ENCODE measurements at regions not wholly inside any gene's neighbourhood (a gene's known extent, or its start where the extent isn't known, plus 50 kb on each side); places are given as distances from the start of the nearest gene placed in this dataset.

- H3K4me3 ChIP-seq (ENCODE audit: insufficient read depth, low read depth, low read length) = no peak overlapping the region
- H3K27me3 ChIP-seq (ENCODE audit: control insufficient read depth, insufficient read depth, low read length) = no peaks in the 10 kb centered on the region
- no peak for DNase-seq
- no peaks in the 10 kb centered on the region for H3K36me3 ChIP-seq (replicated peaks; ENCODE audit: control insufficient read depth, insufficient read depth, low read length)
These were observed 566.2 kb upstream of the RGS18 start for GRCh38 chr1:191592039-191592438.

GRCh38 chr1:191592907-191593306 lies 565.4 kb upstream of the RGS18 start:
- H3K4me3 ChIP-seq (ENCODE audit: insufficient read depth, low read depth, low read length) = no peak overlapping the region
- DNase-seq = no peak
- no peaks in the 10 kb centered on the region for H3K27me3 ChIP-seq (ENCODE audit: control insufficient read depth, insufficient read depth, low read length)
- H3K36me3 ChIP-seq (replicated peaks; ENCODE audit: control insufficient read depth, insufficient read depth, low read length) = no peaks in the 10 kb centered on the region

- Histone ChIP-seq H3K27me3 (ENCODE audit: control insufficient read depth, insufficient read depth, low read length) (no peaks in the 10 kb centered on the region), H3K4me3 (ENCODE audit: insufficient read depth, low read depth, low read length) (no peak overlapping the region), H3K36me3 (replicated peaks; ENCODE audit: control insufficient read depth, insufficient read depth, low read length) (no peaks in the 10 kb centered on the region)
- no peak for DNase-seq
These were observed 563.1 kb upstream of the RGS18 start for GRCh38 chr1:191595170-191595569.

GRCh38 chr1:191608367-191608766 lies 549.9 kb upstream of the RGS18 start:
- H3K4me3 ChIP-seq (ENCODE audit: insufficient read depth, low read depth, low read length) = no peak overlapping the region
- H3K27me3 ChIP-seq (ENCODE audit: control insufficient read depth, insufficient read depth, low read length) = no peaks in the 10 kb centered on the region
- no peak for DNase-seq
- no peaks in the 10 kb centered on the region for H3K36me3 ChIP-seq (replicated peaks; ENCODE audit: control insufficient read depth, insufficient read depth, low read length)

GRCh38 chr1:191609305-191609704 lies 549.0 kb upstream of the RGS18 start:
- no peak overlapping the region for H3K4me3 ChIP-seq (ENCODE audit: insufficient read depth, low read depth, low read length)
- no peak for DNase-seq
- H3K27me3 ChIP-seq (ENCODE audit: control insufficient read depth, insufficient read depth, low read length) = no peaks in the 10 kb centered on the region
- H3K36me3 ChIP-seq (replicated peaks; ENCODE audit: control insufficient read depth, insufficient read depth, low read length) = no peaks in the 10 kb centered on the region

GRCh38 chr1:191615101-191615821 lies 543.0 kb upstream of the RGS18 start:
- H3K4me3 ChIP-seq (ENCODE audit: insufficient read depth, low read depth, low read length) = no peak overlapping the region
- DNase-seq = no peak

GRCh38 chr1:191618181-191618580 lies 540.1 kb upstream of the RGS18 start:
- no peak for DNase-seq
- Histone ChIP-seq H3K4me3 (ENCODE audit: insufficient read depth, low read depth, low read length) (no peak overlapping the region), H3K27me3 (ENCODE audit: control insufficient read depth, insufficient read depth, low read length) (no peaks in the 10 kb centered on the region), H3K36me3 (replicated peaks; ENCODE audit: control insufficient read depth, insufficient read depth, low read length) (no peaks in the 10 kb centered on the region)

More at GRCh38 chr1:191615101-191615821, 543.0 kb upstream of the RGS18 start:
- H3K36me3 ChIP-seq (replicated peaks; ENCODE audit: control insufficient read depth, insufficient read depth, low read length) = no peaks in the 10 kb centered on the region
- no peaks in the 10 kb centered on the region for H3K27me3 ChIP-seq (ENCODE audit: control insufficient read depth, insufficient read depth, low read length)

- no peaks in the 10 kb centered on the region for H3K36me3 ChIP-seq (replicated peaks; ENCODE audit: control insufficient read depth, insufficient read depth, low read length)
- no peaks in the 10 kb centered on the region for H3K27me3 ChIP-seq (ENCODE audit: control insufficient read depth, insufficient read depth, low read length)
- H3K4me3 ChIP-seq (ENCODE audit: insufficient read depth, low read depth, low read length) = no peak overlapping the region
- no peak for DNase-seq
These were observed 537.4 kb upstream of the RGS18 start for GRCh38 chr1:191620883-191621282.

- H3K36me3 ChIP-seq (replicated peaks; ENCODE audit: control insufficient read depth, insufficient read depth, low read length) = no peaks in the 10 kb centered on the region
- DNase-seq = no peak
These were observed 534.2 kb upstream of the RGS18 start for GRCh38 chr1:191624044-191624443.

GRCh38 chr1:191629836-191630235 lies 528.4 kb upstream of the RGS18 start:
- no peaks in the 10 kb centered on the region for H3K36me3 ChIP-seq (replicated peaks; ENCODE audit: control insufficient read depth, insufficient read depth, low read length)
- no peak for DNase-seq
- no peaks in the 10 kb centered on the region for H3K27me3 ChIP-seq (ENCODE audit: control insufficient read depth, insufficient read depth, low read length)
- no peak overlapping the region for H3K4me3 ChIP-seq (ENCODE audit: insufficient read depth, low read depth, low read length)

More at GRCh38 chr1:191624044-191624443, 534.2 kb upstream of the RGS18 start:
- Histone ChIP-seq H3K27me3 (ENCODE audit: control insufficient read depth, insufficient read depth, low read length) (no peaks in the 10 kb centered on the region), H3K4me3 (ENCODE audit: insufficient read depth, low read depth, low read length) (no peak overlapping the region)

- Histone ChIP-seq H3K36me3 (replicated peaks; ENCODE audit: control insufficient read depth, insufficient read depth, low read length) (no peaks in the 10 kb centered on the region), H3K27me3 (ENCODE audit: control insufficient read depth, insufficient read depth, low read length) (no peaks in the 10 kb centered on the region), H3K4me3 (ENCODE audit: insufficient read depth, low read depth, low read length) (no peak overlapping the region)
- DNase-seq = no peak
These were observed 523.3 kb upstream of the RGS18 start for GRCh38 chr1:191634801-191635508.

GRCh38 chr1:191636345-191636744 lies 521.9 kb upstream of the RGS18 start:
- H3K36me3 ChIP-seq (replicated peaks; ENCODE audit: control insufficient read depth, insufficient read depth, low read length) = no peaks in the 10 kb centered on the region
- H3K27me3 ChIP-seq (ENCODE audit: control insufficient read depth, insufficient read depth, low read length) = no peaks in the 10 kb centered on the region
- no peak overlapping the region for H3K4me3 ChIP-seq (ENCODE audit: insufficient read depth, low read depth, low read length)
- DNase-seq = no peak

- Histone ChIP-seq H3K36me3 (replicated peaks; ENCODE audit: control insufficient read depth, insufficient read depth, low read length) (no peaks in the 10 kb centered on the region), H3K27me3 (ENCODE audit: control insufficient read depth, insufficient read depth, low read length) (no peaks in the 10 kb centered on the region), H3K4me3 (ENCODE audit: insufficient read depth, low read depth, low read length) (no peak overlapping the region)
- DNase-seq = no peak
These were observed 516.6 kb upstream of the RGS18 start for GRCh38 chr1:191641420-191642260.

GRCh38 chr1:191643060-191643459 lies 515.2 kb upstream of the RGS18 start:
- no peak for DNase-seq
- Histone ChIP-seq H3K27me3 (ENCODE audit: control insufficient read depth, insufficient read depth, low read length) (no peaks in the 10 kb centered on the region), H3K4me3 (ENCODE audit: insufficient read depth, low read depth, low read length) (no peak overlapping the region), H3K36me3 (replicated peaks; ENCODE audit: control insufficient read depth, insufficient read depth, low read length) (no peaks in the 10 kb centered on the region)

GRCh38 chr1:191648939-191649338 lies 509.3 kb upstream of the RGS18 start:
- H3K36me3 ChIP-seq (replicated peaks; ENCODE audit: control insufficient read depth, insufficient read depth, low read length) = no peaks in the 10 kb centered on the region
- no peak for DNase-seq
- H3K27me3 ChIP-seq (ENCODE audit: control insufficient read depth, insufficient read depth, low read length) = no peaks in the 10 kb centered on the region
- no peak overlapping the region for H3K4me3 ChIP-seq (ENCODE audit: insufficient read depth, low read depth, low read length)

All from H7 (cell line).